ENCODE measurements at regions not wholly inside any gene's neighbourhood (a gene's known extent, or its start where the extent isn't known, plus 50 kb on each side); places are given as distances from the start of the nearest gene placed in this dataset.

DNA sequence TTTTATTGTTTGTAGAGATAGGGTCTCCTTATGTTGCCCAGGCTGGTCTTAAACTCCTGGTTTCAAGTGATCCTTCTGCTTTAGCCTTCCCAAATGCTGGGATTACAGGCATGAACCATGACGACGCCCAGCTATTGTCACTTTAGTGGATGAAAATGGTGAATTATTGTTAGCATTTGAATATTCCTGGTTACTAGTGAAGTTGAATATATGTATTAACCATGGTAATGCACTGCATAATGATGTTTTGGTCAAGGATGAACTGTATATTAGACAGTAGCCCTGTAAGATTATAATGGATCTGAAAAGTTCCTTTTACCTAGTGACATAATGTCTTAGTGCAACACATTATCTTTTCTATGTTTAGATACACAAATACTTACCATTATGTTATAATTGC, 50.4 kb upstream of the KCNAB1 start:
- TF ChIP-seq, protein P1, sequence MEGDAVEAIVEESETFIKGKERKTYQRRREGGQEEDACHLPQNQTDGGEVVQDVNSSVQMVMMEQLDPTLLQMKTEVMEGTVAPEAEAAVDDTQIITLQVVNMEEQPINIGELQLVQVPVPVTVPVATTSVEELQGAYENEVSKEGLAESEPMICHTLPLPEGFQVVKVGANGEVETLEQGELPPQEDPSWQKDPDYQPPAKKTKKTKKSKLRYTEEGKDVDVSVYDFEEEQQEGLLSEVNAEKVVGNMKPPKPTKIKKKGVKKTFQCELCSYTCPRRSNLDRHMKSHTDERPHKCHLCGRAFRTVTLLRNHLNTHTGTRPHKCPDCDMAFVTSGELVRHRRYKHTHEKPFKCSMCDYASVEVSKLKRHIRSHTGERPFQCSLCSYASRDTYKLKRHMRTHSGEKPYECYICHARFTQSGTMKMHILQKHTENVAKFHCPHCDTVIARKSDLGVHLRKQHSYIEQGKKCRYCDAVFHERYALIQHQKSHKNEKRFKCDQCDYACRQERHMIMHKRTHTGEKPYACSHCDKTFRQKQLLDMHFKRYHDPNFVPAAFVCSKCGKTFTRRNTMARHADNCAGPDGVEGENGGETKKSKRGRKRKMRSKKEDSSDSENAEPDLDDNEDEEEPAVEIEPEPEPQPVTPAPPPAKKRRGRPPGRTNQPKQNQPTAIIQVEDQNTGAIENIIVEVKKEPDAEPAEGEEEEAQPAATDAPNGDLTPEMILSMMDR (conservative IDR thresholded peaks at IDR 0.05; ENCODE audit: low read length) = no peak
- no peak for TF ChIP-seq EZH2phosphoT487 (IDR thresholded peaks at IDR 0.05; ENCODE audit: borderline replicate concordance, low read depth, low read length)

Measured in OCI-LY7 (cell line).